ENCODE measurements at regions not wholly inside any gene's neighbourhood (a gene's known extent, or its start where the extent isn't known, plus 50 kb on each side); places are given as distances from the start of the nearest gene placed in this dataset.

DNA sequence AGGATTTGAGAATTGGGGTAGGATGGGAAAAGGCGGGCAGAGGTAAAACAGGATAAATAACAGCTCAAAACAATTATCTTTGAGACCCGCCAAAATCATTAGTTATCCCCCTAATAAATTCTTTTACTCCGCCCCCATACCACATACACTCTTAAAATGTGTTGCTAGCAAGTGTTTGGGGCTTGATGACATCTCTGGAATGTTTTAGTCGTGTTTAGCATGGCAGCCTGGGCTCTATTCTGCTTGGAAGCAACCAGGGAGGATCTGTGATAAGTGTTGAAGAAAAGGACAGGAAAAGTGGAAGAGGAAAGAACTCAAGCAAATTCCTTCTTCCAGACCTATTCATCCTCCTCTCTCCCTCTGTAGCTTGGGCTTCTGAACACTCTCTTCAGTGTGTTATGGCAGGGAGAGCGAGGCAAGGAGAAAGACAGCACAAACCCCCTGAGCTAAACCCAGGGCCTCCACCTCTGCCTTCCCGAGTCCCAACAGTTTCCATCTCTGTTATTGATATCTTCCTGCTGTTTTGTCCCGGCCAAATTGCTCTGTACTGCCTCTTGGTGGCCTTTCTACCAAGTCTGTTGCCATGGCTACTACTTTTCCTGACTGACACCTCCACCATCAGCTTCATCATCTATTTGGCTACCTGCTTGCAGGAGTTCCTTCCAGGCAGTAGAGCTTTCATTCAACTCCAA is 135.8 kb downstream of the RPL22L1 start:
- TF ChIP-seq YY1 (IDR thresholded peaks at IDR 0.05; ENCODE audit: insufficient read depth, insufficient read length) = no peak
- TF ChIP-seq ZNF274 (IDR thresholded peaks at IDR 0.05; ENCODE audit: low read depth, low read length) = no peak
- no peak for TF ChIP-seq SUZ12 (IDR thresholded peaks at IDR 0.05; ENCODE audit: extremely low read depth, insufficient read depth, insufficient read length)
